Coronary artery (tissue), 2 donors: ENCODE measurements at regions not wholly inside any gene's neighbourhood (a gene's known extent, or its start where the extent isn't known, plus 50 kb on each side); places are given as distances from the start of the nearest gene placed in this dataset.

Experiments used
- DNase-seq: peaks from one replicate; pipeline ENCODE4 v3.0.0-alpha.2; 2017; ENCODE audit warnings: low spot score
- H3K27ac ChIP-seq, 2 donors: fragments of 200-600 bp; sonication (generic); one replicate each; pipeline ENCODE4 v1.5.1; 2016 to 2019
- H3K4me3 ChIP-seq: fragments of 200-600 bp; sonication (generic); 2 replicates; pipeline ENCODE4 v1.5.1; 2016; ENCODE audit warnings: mild to moderate bottlenecking, moderate library complexity
- CTCF ChIP-seq: fragments of 200-600 bp; sonication (generic); IDR thresholded peaks from one replicate; pipeline ENCODE4 v1.5.1; 2019; ENCODE audit warnings: antibody characterized with exemption

DNA sequence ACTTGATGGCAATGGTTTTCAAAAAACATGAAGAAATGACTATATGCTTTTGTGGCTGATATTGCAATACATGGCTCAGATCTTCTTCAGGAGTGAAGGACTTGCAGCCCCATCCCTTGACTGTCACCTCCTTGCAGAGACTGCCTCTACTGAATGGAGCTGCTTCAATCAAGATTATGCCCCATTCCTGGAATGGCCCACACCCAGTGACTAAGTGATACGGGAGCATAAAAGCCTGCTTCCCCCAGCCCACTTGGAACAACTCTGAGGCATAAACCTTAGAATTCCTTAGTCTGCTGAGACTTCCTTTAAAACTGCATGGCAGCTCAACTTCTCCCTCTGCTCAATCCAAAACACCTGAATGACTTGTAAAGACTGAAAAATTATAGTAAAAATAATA, 957.1 kb downstream of the SORCS3 start:
- no peak overlapping the region for H3K4me3 ChIP-seq
- no peak overlapping the region for H3K27ac ChIP-seq
- no peak for TF ChIP-seq CTCF
- no peak for DNase-seq

DNA sequence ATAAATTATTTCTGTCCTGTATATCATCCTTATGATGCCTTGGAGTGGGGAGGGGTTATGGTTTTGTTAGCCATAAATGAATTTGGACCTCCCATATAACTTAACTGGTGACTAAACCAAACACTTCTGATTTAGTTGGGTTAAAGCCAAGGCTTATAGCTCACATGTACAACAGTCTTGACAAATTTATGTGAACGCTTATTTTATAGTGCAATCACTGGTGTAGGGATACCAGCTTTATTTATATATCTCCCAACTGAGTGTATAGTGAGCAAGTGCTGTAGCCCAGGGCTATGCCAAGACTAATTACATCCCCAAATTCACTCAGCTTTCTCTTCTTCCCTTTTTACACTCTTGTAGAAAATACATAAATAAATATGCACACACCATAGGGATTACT, 956.2 kb downstream of the SORCS3 start:
- TF ChIP-seq CTCF, result no peak
- H3K27ac ChIP-seq, result no peak overlapping the region
- no peak for DNase-seq
- no peak overlapping the region for H3K4me3 ChIP-seq

DNA sequence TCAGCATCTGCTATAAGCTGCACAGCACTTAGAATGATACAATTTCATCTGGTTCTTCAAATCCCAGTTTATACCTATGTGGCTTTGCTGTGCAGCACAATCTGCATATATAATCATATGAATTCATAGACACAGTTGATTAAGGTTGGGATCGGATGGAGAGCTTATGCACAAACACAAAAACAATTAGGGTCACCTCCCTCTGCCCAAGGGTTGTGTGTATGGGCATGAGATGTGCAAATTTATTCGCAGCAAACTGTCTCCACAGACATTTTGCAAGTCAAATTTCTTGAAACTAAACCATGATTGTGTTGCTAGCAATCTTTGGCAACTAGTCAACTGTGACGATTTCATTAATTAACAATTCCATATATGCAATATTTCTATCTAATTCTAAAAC, 955.7 kb downstream of the SORCS3 start:
- no peak for TF ChIP-seq CTCF
- no peak for DNase-seq
- H3K27ac ChIP-seq, result no peak overlapping the region

DNA sequence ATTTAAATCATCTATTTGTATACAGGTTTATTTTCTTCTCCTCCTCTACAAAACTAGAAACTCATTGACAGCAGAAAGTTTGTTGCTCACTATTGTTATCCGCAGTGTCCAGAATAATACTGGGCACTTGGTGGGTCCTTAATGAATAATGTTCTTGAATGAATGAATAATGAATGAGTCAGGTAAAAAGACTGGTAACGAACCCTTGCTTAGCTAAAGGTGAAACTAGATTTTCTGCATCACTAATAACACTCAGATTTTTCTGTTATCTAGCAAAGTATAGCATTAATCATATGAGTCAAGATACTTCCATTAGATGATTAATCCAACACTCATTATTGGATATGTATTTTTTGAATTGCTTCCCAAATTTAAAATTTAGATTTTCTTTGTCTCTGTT, 953.2 kb downstream of the SORCS3 start:
- H3K27ac ChIP-seq, result no peak overlapping the region
- TF ChIP-seq CTCF, result no peak
- H3K4me3 ChIP-seq, result no peak overlapping the region
- DNase-seq, result no peak

More for the DNA sequence above, 955.7 kb downstream of the SORCS3 start:
- H3K4me3 ChIP-seq, result no peak overlapping the region

DNA sequence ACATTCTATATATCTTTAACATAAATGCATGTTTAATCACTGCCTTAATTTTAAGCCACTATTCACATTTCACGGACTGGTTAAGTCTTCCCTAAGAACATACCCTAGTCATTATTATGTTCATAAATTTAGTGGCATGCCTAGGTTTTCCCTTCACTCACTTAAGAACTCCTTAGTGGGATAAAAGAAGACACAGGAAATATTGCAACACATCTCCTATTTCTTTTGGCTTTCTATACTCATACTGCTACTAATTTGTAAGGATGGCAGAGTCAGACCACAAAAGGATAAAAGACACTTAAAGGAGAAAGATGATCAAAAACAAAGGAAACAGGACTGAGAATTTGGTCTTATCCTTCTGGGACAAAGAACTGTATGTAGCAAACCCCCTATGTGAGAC, 951.4 kb downstream of the SORCS3 start:
- Histone ChIP-seq H3K27ac (no peak overlapping the region), H3K4me3 (no peak overlapping the region)
- DNase-seq, result no peak
- TF ChIP-seq CTCF, result no peak

GRCh38 chr10:105586451-105587098, 945.5 kb downstream of the SORCS3 start:
- no peak overlapping the region for H3K4me3 ChIP-seq
- DNase-seq, result no peak
- no peak overlapping the region for H3K27ac ChIP-seq
- no peak for TF ChIP-seq CTCF

DNA sequence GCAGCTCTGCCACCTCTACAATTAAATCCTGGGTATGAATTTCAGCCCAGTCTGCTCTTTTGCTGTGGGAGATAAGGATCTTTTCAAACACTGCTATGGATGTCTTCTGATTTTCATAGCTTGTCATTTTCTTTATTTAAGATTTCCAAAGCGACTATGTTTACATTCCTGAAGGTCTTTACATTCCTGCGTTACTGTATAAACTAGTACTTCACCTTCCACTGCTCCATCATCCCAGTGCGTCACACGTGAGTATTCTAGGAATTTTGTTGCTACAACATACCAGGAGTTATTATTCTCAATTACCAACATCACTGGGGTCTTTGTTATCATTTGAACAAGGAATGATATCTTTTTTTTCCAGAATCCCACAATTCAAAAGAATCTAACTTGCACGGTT, 944.7 kb downstream of the SORCS3 start:
- DNase-seq, result no peak
- no peak overlapping the region for H3K4me3 ChIP-seq

More for the DNA sequence above, 944.7 kb downstream of the SORCS3 start:
- TF ChIP-seq CTCF, result no peak
- no peak overlapping the region for H3K27ac ChIP-seq
